Sigmoid colon (tissue), 6 donors: ENCODE measurements at regions not wholly inside any gene's neighbourhood (a gene's known extent, or its start where the extent isn't known, plus 50 kb on each side); places are given as distances from the start of the nearest gene placed in this dataset.

Source experiments
- DNase-seq: peaks from one replicate; pipeline ENCODE4 v3.0.0-alpha.2; 2019
- H3K27ac ChIP-seq, 4 donors: fragments of 200-600 bp; sonication (generic); one replicate each; pipeline ENCODE4 v1.5.1; 2016 to 2019; ENCODE audit warnings: mild to moderate bottlenecking in 1 of 4
- H3K27me3 ChIP-seq, 3 donors: fragments of 200-600 bp; sonication (generic); one replicate each; pipeline ENCODE4 v1.5.1; 2019; ENCODE audit warnings: mild to moderate bottlenecking in 1 of 3
- H3K36me3 ChIP-seq, 4 donors: fragments of 200-600 bp; sonication (generic); one replicate each; pipeline ENCODE4 v1.5.1; 2016 to 2019
- H3K4me1 ChIP-seq, 4 donors: fragments of 200-600 bp; sonication (generic); one replicate each; pipeline ENCODE4 v1.5.1; 2017 to 2019
- H3K4me3 ChIP-seq, 4 donors: fragments of 200-600 bp; sonication (generic); one replicate each; pipeline ENCODE4 v1.5.1; 2017 to 2019; ENCODE audit warnings: mild to moderate bottlenecking in 2 of 4, moderate library complexity in 1 of 4
- H3K9me3 ChIP-seq, 4 donors: fragments of 200-600 bp in 3 of 4; sonication (generic) in 3 of 4; one replicate each; pipeline versions ENCODE4 v1.5.1 to v1.6.1; 2013 to 2019
- CTCF ChIP-seq, 4 experiments: fragments of 450-650 bp in 3 of 4; fragments of 200-600 bp in 1 of 4; IDR thresholded peaks; one replicate each; pipeline ENCODE4 v1.5.1; 2016 to 2019; ENCODE audit warnings: antibody characterized with exemption in 4 of 4, mild to moderate bottlenecking in 3 of 4, moderate library complexity in 2 of 4
- EP300 ChIP-seq, 4 donors: sonication (generic); formaldehyde crosslinking; IDR thresholded peaks; one replicate each; pipeline ENCODE4 v1.6.1; 2017; ENCODE audit warnings: antibody characterized with exemption in 4 of 4
- POLR2A ChIP-seq, 2 donors: fragments of 450-650 bp; IDR thresholded peaks; one replicate each; pipeline ENCODE4 v1.6.1; 2016; ENCODE audit warnings: antibody characterized with exemption in 2 of 2, mild to moderate bottlenecking in 2 of 2, moderate library complexity in 2 of 2
- POLR2AphosphoS5 ChIP-seq, 4 donors: sonication (generic); formaldehyde crosslinking; IDR thresholded peaks; one replicate each; pipeline ENCODE4 v1.6.1; 2017; ENCODE audit warnings: antibody characterized with exemption in 4 of 4
- WGBS, 2 donors: extraction: QIAGEN DNeasy Blood & Tissue Kit; methylation state at CpG; one replicate each; pipeline ENCODE4 v1.1.7; 2013; 5-methylcytosine and 5-hydroxymethylcytosine counted together
- intact Hi-C: fragments of 100-400 bp; cut with DNase I; formaldehyde crosslinking; loops from one replicate; pipeline ENCODE4 v1.15.1; 2023
- donor health status: healthy with polysubstance abuse.
- donor health status: healthy.

- TF ChIP-seq CTCF (IDR thresholded peaks at IDR 0.05): no peak
- TF ChIP-seq POLR2A (IDR thresholded peaks at IDR 0.05): no peak
- TF ChIP-seq POLR2AphosphoS5 (IDR thresholded peaks at IDR 0.05): no peak
- no peak for TF ChIP-seq EP300 (IDR thresholded peaks at IDR 0.05)
- H3K27ac ChIP-seq: no peak overlapping the region
- WGBS, 2 donors: 58 to 59% methylated on average over 2 of the region's 2 CpGs
- H3K36me3 ChIP-seq: no peaks in the 10 kb centered on the region
- intact Hi-C loops: no loop called here
- no peak for DNase-seq
- no peaks in the 10 kb centered on the region for H3K9me3 ChIP-seq
- no peaks in the 10 kb centered on the region for H3K27me3 ChIP-seq
- no peaks in the 10 kb centered on the region for H3K4me1 ChIP-seq
- H3K4me3 ChIP-seq: no peak overlapping the region
Measured at GRCh38 chr20:60955706-60956105, 296.4 kb upstream of the CDH4 start.

- no peak for DNase-seq
- 70 to 80% methylated on average over 4 of the region's 4 CpGs for WGBS, 2 donors
- H3K36me3 ChIP-seq: no peaks in the 10 kb centered on the region
- no peaks in the 10 kb centered on the region for H3K27me3 ChIP-seq
- no peak overlapping the region for H3K4me3 ChIP-seq
- intact Hi-C loops: no loop called here
- no peaks in the 10 kb centered on the region for H3K4me1 ChIP-seq
- no peak overlapping the region for H3K27ac ChIP-seq
- TF ChIP-seq POLR2A (IDR thresholded peaks at IDR 0.05) (no peak), POLR2AphosphoS5 (IDR thresholded peaks at IDR 0.05) (no peak), EP300 (IDR thresholded peaks at IDR 0.05) (no peak), CTCF (IDR thresholded peaks at IDR 0.05) (no peak)
- no peaks in the 10 kb centered on the region for H3K9me3 ChIP-seq
Measured at GRCh38 chr20:60956194-60956593, 295.9 kb upstream of the CDH4 start.

GRCh38 chr20:60957621-60958020 lies 294.4 kb upstream of the CDH4 start:
- intact Hi-C loops: no loop called here
- Histone ChIP-seq H3K4me1 (no peaks in the 10 kb centered on the region), H3K36me3 (no peaks in the 10 kb centered on the region), H3K9me3 (no peaks in the 10 kb centered on the region), H3K27ac (no peak overlapping the region), H3K4me3 (no peak overlapping the region), H3K27me3 (no peaks in the 10 kb centered on the region)
- TF ChIP-seq EP300 (IDR thresholded peaks at IDR 0.05): no peak
- TF ChIP-seq POLR2AphosphoS5 (IDR thresholded peaks at IDR 0.05): no peak
- whole genome bisulfite sequencing, 2 donors: 65 to 79% methylated on average over 3 of the region's 3 CpGs
- DNase-seq: no peak

- H3K27me3 ChIP-seq: no peaks in the 10 kb centered on the region
- no peak for DNase-seq
- intact Hi-C loops: no loop called here
- TF ChIP-seq EP300 (IDR thresholded peaks at IDR 0.05) (no peak), CTCF (IDR thresholded peaks at IDR 0.05) (no peak), POLR2A (IDR thresholded peaks at IDR 0.05) (no peak), POLR2AphosphoS5 (IDR thresholded peaks at IDR 0.05) (no peak)
- no peaks in the 10 kb centered on the region for H3K9me3 ChIP-seq
- no peaks in the 10 kb centered on the region for H3K4me1 ChIP-seq
- no peak overlapping the region for H3K4me3 ChIP-seq
- no peaks in the 10 kb centered on the region for H3K36me3 ChIP-seq
- no peak overlapping the region for H3K27ac ChIP-seq
- 58 to 67% methylated on average over 3 of the region's 3 CpGs for WGBS, 2 donors
Measured at GRCh38 chr20:60959971-60960370, 292.1 kb upstream of the CDH4 start.

GRCh38 chr20:60960500-60960899 lies 291.6 kb upstream of the CDH4 start:
- WGBS, 2 donors: 79 to 80% methylated on average over 5 of the region's 5 CpGs
- Histone ChIP-seq H3K27me3 (no peaks in the 10 kb centered on the region), H3K4me1 (no peaks in the 10 kb centered on the region), H3K27ac (no peak overlapping the region), H3K9me3 (no peaks in the 10 kb centered on the region), H3K4me3 (no peak overlapping the region), H3K36me3 (no peaks in the 10 kb centered on the region)
- intact Hi-C loops: no loop called here
- no peak for TF ChIP-seq POLR2AphosphoS5 (IDR thresholded peaks at IDR 0.05)
- no peak for TF ChIP-seq EP300 (IDR thresholded peaks at IDR 0.05)
- no peak for TF ChIP-seq POLR2A (IDR thresholded peaks at IDR 0.05)
- no peak for DNase-seq

GRCh38 chr20:60961551-60961950 lies 290.5 kb upstream of the CDH4 start:
- H3K36me3 ChIP-seq: no peaks in the 10 kb centered on the region
- intact Hi-C loops: no loop called here
- no peaks in the 10 kb centered on the region for H3K9me3 ChIP-seq
- no peak overlapping the region for H3K4me3 ChIP-seq
- no peaks in the 10 kb centered on the region for H3K27me3 ChIP-seq
- no peak for TF ChIP-seq EP300 (IDR thresholded peaks at IDR 0.05)
- TF ChIP-seq CTCF (IDR thresholded peaks at IDR 0.05): no peak
- no peak for TF ChIP-seq POLR2A (IDR thresholded peaks at IDR 0.05)
- no peak for TF ChIP-seq POLR2AphosphoS5 (IDR thresholded peaks at IDR 0.05)
- no peak overlapping the region for H3K27ac ChIP-seq
- 93 to 94% methylated on average over 7 of the region's 7 CpGs for WGBS, 2 donors
- DNase-seq: no peak
- no peaks in the 10 kb centered on the region for H3K4me1 ChIP-seq
